Transverse colon (tissue), 4 donors: ENCODE measurements at regions not wholly inside any gene's neighbourhood (a gene's known extent, or its start where the extent isn't known, plus 50 kb on each side); places are given as distances from the start of the nearest gene placed in this dataset.

Source experiments
- EP300 ChIP-seq: sonication (generic); formaldehyde crosslinking; IDR thresholded peaks from one replicate; pipeline ENCODE4 v1.6.1; 2017; ENCODE audit warnings: antibody characterized with exemption, low read depth
- POLR2A ChIP-seq: fragments of 450-650 bp; IDR thresholded peaks from one replicate; pipeline ENCODE4 v1.6.1; 2016; ENCODE audit warnings: antibody characterized with exemption, mild to moderate bottlenecking, moderate library complexity
- POLR2AphosphoS5 ChIP-seq, 3 donors: sonication (generic); formaldehyde crosslinking; IDR thresholded peaks; one replicate each; pipeline ENCODE4 v1.6.1; 2016; ENCODE audit warnings: antibody characterized with exemption in 3 of 3
- TF ChIP-seq, protein P1 (sequence below), 5 experiments: fragments of 200-600 bp in 3 of 5; fragments of 450-650 bp in 2 of 5; sonication (generic) in 3 of 5; IDR thresholded peaks; 1 replicate in 2 of 5; 2 replicates in 3 of 5; pipeline ENCODE4 v1.5.1; 2016 to 2017; ENCODE audit warnings: antibody characterized with exemption in 5 of 5, inconsistent platforms in 3 of 5, mild to moderate bottlenecking in 2 of 5, moderate library complexity in 1 of 5

DNA sequence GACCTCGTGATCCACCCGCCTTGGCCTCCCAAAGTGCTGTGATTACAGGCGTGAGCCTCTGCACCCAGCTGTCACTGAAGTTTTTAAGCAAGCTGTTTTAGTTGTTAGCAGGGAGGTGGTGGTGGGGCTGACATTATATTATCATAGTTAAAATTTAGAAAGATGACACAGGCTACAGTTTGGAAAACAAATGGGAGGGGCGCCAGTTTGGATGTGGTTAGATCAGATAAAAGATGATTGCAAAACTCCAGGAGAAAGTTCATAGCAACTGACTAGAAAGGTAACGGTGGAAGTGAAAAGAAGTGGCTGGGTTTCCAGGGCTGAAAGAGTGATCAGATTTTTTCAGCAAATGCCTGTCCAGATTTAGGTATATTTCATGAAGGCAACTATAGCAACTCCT lies 311.9 kb upstream of the CITED2 start:
- TF ChIP-seq POLR2AphosphoS5 (IDR thresholded peaks at IDR 0.05), result no peak
- TF ChIP-seq, protein P1, sequence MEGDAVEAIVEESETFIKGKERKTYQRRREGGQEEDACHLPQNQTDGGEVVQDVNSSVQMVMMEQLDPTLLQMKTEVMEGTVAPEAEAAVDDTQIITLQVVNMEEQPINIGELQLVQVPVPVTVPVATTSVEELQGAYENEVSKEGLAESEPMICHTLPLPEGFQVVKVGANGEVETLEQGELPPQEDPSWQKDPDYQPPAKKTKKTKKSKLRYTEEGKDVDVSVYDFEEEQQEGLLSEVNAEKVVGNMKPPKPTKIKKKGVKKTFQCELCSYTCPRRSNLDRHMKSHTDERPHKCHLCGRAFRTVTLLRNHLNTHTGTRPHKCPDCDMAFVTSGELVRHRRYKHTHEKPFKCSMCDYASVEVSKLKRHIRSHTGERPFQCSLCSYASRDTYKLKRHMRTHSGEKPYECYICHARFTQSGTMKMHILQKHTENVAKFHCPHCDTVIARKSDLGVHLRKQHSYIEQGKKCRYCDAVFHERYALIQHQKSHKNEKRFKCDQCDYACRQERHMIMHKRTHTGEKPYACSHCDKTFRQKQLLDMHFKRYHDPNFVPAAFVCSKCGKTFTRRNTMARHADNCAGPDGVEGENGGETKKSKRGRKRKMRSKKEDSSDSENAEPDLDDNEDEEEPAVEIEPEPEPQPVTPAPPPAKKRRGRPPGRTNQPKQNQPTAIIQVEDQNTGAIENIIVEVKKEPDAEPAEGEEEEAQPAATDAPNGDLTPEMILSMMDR (IDR thresholded peaks at IDR 0.05), result no peak
- TF ChIP-seq POLR2A, result no peak
- no peak for TF ChIP-seq EP300
